Sigmoid colon (tissue), 6 donors: ENCODE measurements at regions not wholly inside any gene's neighbourhood (a gene's known extent, or its start where the extent isn't known, plus 50 kb on each side); places are given as distances from the start of the nearest gene placed in this dataset.

Experiments used
- DNase-seq: peaks from one replicate; pipeline ENCODE4 v3.0.0-alpha.2; 2019
- H3K27ac ChIP-seq, 4 donors: fragments of 200-600 bp; sonication (generic); one replicate each; pipeline ENCODE4 v1.5.1; 2016 to 2019; ENCODE audit warnings: mild to moderate bottlenecking in 1 of 4
- H3K27me3 ChIP-seq, 3 donors: fragments of 200-600 bp; sonication (generic); one replicate each; pipeline ENCODE4 v1.5.1; 2019; ENCODE audit warnings: mild to moderate bottlenecking in 1 of 3
- H3K36me3 ChIP-seq, 4 donors: fragments of 200-600 bp; sonication (generic); one replicate each; pipeline ENCODE4 v1.5.1; 2016 to 2019
- H3K4me1 ChIP-seq, 4 donors: fragments of 200-600 bp; sonication (generic); one replicate each; pipeline ENCODE4 v1.5.1; 2017 to 2019
- H3K4me3 ChIP-seq, 4 donors: fragments of 200-600 bp; sonication (generic); one replicate each; pipeline ENCODE4 v1.5.1; 2017 to 2019; ENCODE audit warnings: mild to moderate bottlenecking in 2 of 4, moderate library complexity in 1 of 4
- H3K9me3 ChIP-seq, 4 donors: fragments of 200-600 bp in 3 of 4; sonication (generic) in 3 of 4; one replicate each; pipeline versions ENCODE4 v1.5.1 to v1.6.1; 2013 to 2019
- CTCF ChIP-seq, 4 experiments: fragments of 450-650 bp in 3 of 4; fragments of 200-600 bp in 1 of 4; IDR thresholded peaks; one replicate each; pipeline ENCODE4 v1.5.1; 2016 to 2019; ENCODE audit warnings: antibody characterized with exemption in 4 of 4, mild to moderate bottlenecking in 3 of 4, moderate library complexity in 2 of 4
- EP300 ChIP-seq, 4 donors: sonication (generic); formaldehyde crosslinking; IDR thresholded peaks; one replicate each; pipeline ENCODE4 v1.6.1; 2017; ENCODE audit warnings: antibody characterized with exemption in 4 of 4
- POLR2A ChIP-seq, 2 donors: fragments of 450-650 bp; IDR thresholded peaks; one replicate each; pipeline ENCODE4 v1.6.1; 2016; ENCODE audit warnings: antibody characterized with exemption in 2 of 2, mild to moderate bottlenecking in 2 of 2, moderate library complexity in 2 of 2
- POLR2AphosphoS5 ChIP-seq, 4 donors: sonication (generic); formaldehyde crosslinking; IDR thresholded peaks; one replicate each; pipeline ENCODE4 v1.6.1; 2017; ENCODE audit warnings: antibody characterized with exemption in 4 of 4
- WGBS, 2 donors: extraction: QIAGEN DNeasy Blood & Tissue Kit; methylation state at CpG; one replicate each; pipeline ENCODE4 v1.1.7; 2013; 5-methylcytosine and 5-hydroxymethylcytosine counted together
- intact Hi-C: fragments of 100-400 bp; cut with DNase I; formaldehyde crosslinking; loops from one replicate; pipeline ENCODE4 v1.15.1; 2023
- donor health status: healthy with polysubstance abuse.
- donor health status: healthy.

- H3K27me3 ChIP-seq, result no peaks in the 10 kb centered on the region
- no peak for TF ChIP-seq CTCF (IDR thresholded peaks at IDR 0.05)
- no peak for TF ChIP-seq EP300 (IDR thresholded peaks at IDR 0.05)
- no peak for TF ChIP-seq POLR2A (IDR thresholded peaks at IDR 0.05)
- TF ChIP-seq POLR2AphosphoS5 (IDR thresholded peaks at IDR 0.05), result no peak
- H3K4me1 ChIP-seq, result no peaks in the 10 kb centered on the region
- H3K36me3 ChIP-seq, result no peaks in the 10 kb centered on the region
- no peaks in the 10 kb centered on the region for H3K9me3 ChIP-seq
- WGBS, 2 donors, result 59 to 61% methylated on average over 3 of the region's 3 CpGs
- intact Hi-C loops, result no loop called here
- DNase-seq, result no peak
- H3K27ac ChIP-seq, result no peak overlapping the region
- H3K4me3 ChIP-seq, result no peak overlapping the region
Observed at GRCh38 chr16:6722786-6723185, 609.9 kb upstream of the RBFOX1 start.

- Histone ChIP-seq H3K4me1 (no peaks in the 10 kb centered on the region), H3K27me3 (no peaks in the 10 kb centered on the region), H3K9me3 (no peaks in the 10 kb centered on the region), H3K4me3 (no peak overlapping the region), H3K27ac (no peak overlapping the region), H3K36me3 (no peaks in the 10 kb centered on the region)
- DNase-seq, result no peak
- TF ChIP-seq POLR2AphosphoS5 (IDR thresholded peaks at IDR 0.05), result no peak
- TF ChIP-seq CTCF (IDR thresholded peaks at IDR 0.05), result no peak
- TF ChIP-seq POLR2A (IDR thresholded peaks at IDR 0.05), result no peak
- no peak for TF ChIP-seq EP300 (IDR thresholded peaks at IDR 0.05)
- 54 to 59% methylated on average over 3 of the region's 3 CpGs for WGBS, 2 donors
- intact Hi-C loops, result no loop called here
Observed at GRCh38 chr16:6714510-6714909, 618.1 kb upstream of the RBFOX1 start.

GRCh38 chr16:6709736-6710135 lies 622.9 kb upstream of the RBFOX1 start:
- no peak overlapping the region for H3K27ac ChIP-seq
- H3K4me3 ChIP-seq, result no peak overlapping the region
- H3K27me3 ChIP-seq, result no peaks in the 10 kb centered on the region
- intact Hi-C loops, result no loop called here
- TF ChIP-seq POLR2AphosphoS5 (IDR thresholded peaks at IDR 0.05) (no peak), POLR2A (IDR thresholded peaks at IDR 0.05) (no peak), EP300 (IDR thresholded peaks at IDR 0.05) (no peak), CTCF (IDR thresholded peaks at IDR 0.05) (no peak)
- 88% methylated on average over 9 of the region's 9 CpGs for WGBS, 2 donors
- no peaks in the 10 kb centered on the region for H3K36me3 ChIP-seq
- no peaks in the 10 kb centered on the region for H3K4me1 ChIP-seq
- no peaks in the 10 kb centered on the region for H3K9me3 ChIP-seq
- DNase-seq, result no peak

GRCh38 chr16:6708576-6709215 lies 623.9 kb upstream of the RBFOX1 start:
- intact Hi-C loops, result no loop called here

More at GRCh38 chr16:6708576-6709215, 623.9 kb upstream of the RBFOX1 start:
- Histone ChIP-seq H3K9me3 (no peaks in the 10 kb centered on the region), H3K36me3 (no peaks in the 10 kb centered on the region), H3K4me3 (no peak overlapping the region), H3K4me1 (no peaks in the 10 kb centered on the region), H3K27me3 (no peaks in the 10 kb centered on the region), H3K27ac (no peak overlapping the region)
- no peak for DNase-seq
- WGBS, 2 donors, result 87 to 89% methylated on average over 5 of the region's 5 CpGs
- TF ChIP-seq POLR2AphosphoS5 (IDR thresholded peaks at IDR 0.05), result no peak
- TF ChIP-seq CTCF (IDR thresholded peaks at IDR 0.05), result no peak
- TF ChIP-seq EP300 (IDR thresholded peaks at IDR 0.05), result no peak
- TF ChIP-seq POLR2A (IDR thresholded peaks at IDR 0.05), result no peak
